ENCODE measurements at regions not wholly inside any gene's neighbourhood (a gene's known extent, or its start where the extent isn't known, plus 50 kb on each side); places are given as distances from the start of the nearest gene placed in this dataset.

GRCh38 chr2:167681234-167682015, 566.0 kb downstream of the STK39 start:
- Histone ChIP-seq H3K27me3 (replicated peaks; ENCODE audit: insufficient read depth, low read length) (no peaks in the 10 kb centered on the region), H2AFZ (ENCODE audit: low read length) (no peak overlapping the region), H3K4me1 (ENCODE audit: low read length) (no peaks in the 10 kb centered on the region), H4K20me1 (ENCODE audit: insufficient read depth, low read length) (no peaks in the 10 kb centered on the region), H3K4me3 (ENCODE audit: low read length) (no peak overlapping the region), H3K36me3 (replicated peaks; ENCODE audit: insufficient read depth, low read length) (no peaks in the 10 kb centered on the region), H3K79me2 (ENCODE audit: low read length) (no peaks in the 10 kb centered on the region), H3K9me2 (replicated peaks; ENCODE audit: insufficient read depth, low read length) (no peaks in the 10 kb centered on the region), H3K9me3 (replicated peaks; ENCODE audit: insufficient read depth, low read length) (no peaks in the 10 kb centered on the region), H3F3A (ENCODE audit: insufficient read depth, low read length) (no peaks in the 10 kb centered on the region), H3K9ac (ENCODE audit: low read length) (no peak overlapping the region), H3K4me2 (ENCODE audit: low read depth, low read length) (no peak overlapping the region), H3K27ac (ENCODE audit: low read length) (no peak overlapping the region)
- DNase-seq = no peak
- TF ChIP-seq CTCF (IDR thresholded peaks at IDR 0.05; ENCODE audit: low read length) (no peak), EZH2 (optimal IDR thresholded peaks at IDR 0.05; ENCODE audit: low read depth, low read length) (no peak), EZH2phosphoT487 (IDR thresholded peaks at IDR 0.05; ENCODE audit: low read length) (no peak)

GRCh38 chr2:167678158-167678557, 569.2 kb downstream of the STK39 start:
- H2AFZ ChIP-seq (ENCODE audit: low read length) = no peak overlapping the region
- no peak overlapping the region for H3K4me2 ChIP-seq (ENCODE audit: low read depth, low read length)
- H4K20me1 ChIP-seq (ENCODE audit: insufficient read depth, low read length) = no peaks in the 10 kb centered on the region
- no peak overlapping the region for H3K4me3 ChIP-seq (ENCODE audit: low read length)
- H3K36me3 ChIP-seq (replicated peaks; ENCODE audit: insufficient read depth, low read length) = no peaks in the 10 kb centered on the region
- no peaks in the 10 kb centered on the region for H3K4me1 ChIP-seq (ENCODE audit: low read length)
- H3F3A ChIP-seq (ENCODE audit: insufficient read depth, low read length) = no peaks in the 10 kb centered on the region
- no peak for DNase-seq
- no peaks in the 10 kb centered on the region for H3K9me2 ChIP-seq (replicated peaks; ENCODE audit: insufficient read depth, low read length)
- TF ChIP-seq EZH2 (optimal IDR thresholded peaks at IDR 0.05; ENCODE audit: low read depth, low read length) (no peak), CTCF (IDR thresholded peaks at IDR 0.05; ENCODE audit: low read length) (no peak), EZH2phosphoT487 (IDR thresholded peaks at IDR 0.05; ENCODE audit: low read length) (no peak)
- H3K9me3 ChIP-seq (replicated peaks; ENCODE audit: insufficient read depth, low read length) = no peaks in the 10 kb centered on the region
- no peak overlapping the region for H3K27ac ChIP-seq (ENCODE audit: low read length)
- H3K27me3 ChIP-seq (replicated peaks; ENCODE audit: insufficient read depth, low read length) = no peaks in the 10 kb centered on the region
- H3K9ac ChIP-seq (ENCODE audit: low read length) = no peak overlapping the region
- H3K79me2 ChIP-seq (ENCODE audit: low read length) = no peaks in the 10 kb centered on the region

GRCh38 chr2:167675906-167676305, 571.5 kb downstream of the STK39 start:
- Histone ChIP-seq H3K36me3 (replicated peaks; ENCODE audit: insufficient read depth, low read length) (no peaks in the 10 kb centered on the region), H3K9ac (ENCODE audit: low read length) (no peak overlapping the region), H2AFZ (ENCODE audit: low read length) (no peak overlapping the region), H3F3A (ENCODE audit: insufficient read depth, low read length) (no peaks in the 10 kb centered on the region), H3K4me3 (ENCODE audit: low read length) (no peak overlapping the region), H3K27ac (ENCODE audit: low read length) (no peak overlapping the region), H3K9me2 (replicated peaks; ENCODE audit: insufficient read depth, low read length) (no peaks in the 10 kb centered on the region), H3K4me2 (ENCODE audit: low read depth, low read length) (no peak overlapping the region), H3K4me1 (ENCODE audit: low read length) (no peaks in the 10 kb centered on the region), H4K20me1 (ENCODE audit: insufficient read depth, low read length) (no peaks in the 10 kb centered on the region), H3K27me3 (replicated peaks; ENCODE audit: insufficient read depth, low read length) (no peaks in the 10 kb centered on the region), H3K79me2 (ENCODE audit: low read length) (no peaks in the 10 kb centered on the region), H3K9me3 (replicated peaks; ENCODE audit: insufficient read depth, low read length) (no peaks in the 10 kb centered on the region)
- DNase-seq = no peak
- TF ChIP-seq CTCF (IDR thresholded peaks at IDR 0.05; ENCODE audit: low read length) (no peak), EZH2 (optimal IDR thresholded peaks at IDR 0.05; ENCODE audit: low read depth, low read length) (no peak), EZH2phosphoT487 (IDR thresholded peaks at IDR 0.05; ENCODE audit: low read length) (no peak)

All from MM.1S (cell line).